ENCODE measurements at regions not wholly inside any gene's neighbourhood (a gene's known extent, or its start where the extent isn't known, plus 50 kb on each side); places are given as distances from the start of the nearest gene placed in this dataset.

DNA sequence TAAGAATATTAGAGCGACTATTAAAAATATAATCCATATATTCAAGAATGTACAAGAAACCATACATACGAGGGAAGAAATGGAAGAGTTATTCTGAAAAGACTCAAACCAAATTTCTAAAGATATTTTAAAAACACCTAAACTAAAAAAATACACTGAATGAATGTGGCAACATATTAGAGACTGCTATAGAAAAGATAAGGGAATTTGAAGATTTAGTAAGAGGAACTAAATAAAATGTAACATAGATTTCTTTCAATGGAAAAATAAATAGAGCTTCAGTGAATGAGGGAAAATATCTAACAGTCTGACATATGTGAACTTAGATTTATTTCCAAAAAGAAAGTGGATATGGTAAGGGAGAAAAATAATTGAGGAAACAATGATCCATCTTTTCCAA, 194.9 kb upstream of the STXBP5 start:
- peaks cover 4% of the 10 kb centered on the region for H3K4me1 ChIP-seq (ENCODE audit: low read depth, poor library complexity, severe bottlenecking)
- H3K27ac ChIP-seq: no peak overlapping the region
- no peaks in the 10 kb centered on the region for H3K36me3 ChIP-seq (ENCODE audit: insufficient read depth)
- H2AFZ ChIP-seq (ENCODE audit: low read depth): no peak overlapping the region
- H3K4me3 ChIP-seq (IDR thresholded peaks at IDR 0.05; ENCODE audit: insufficient read depth, low read depth, low read length): no peak overlapping the region
- no peaks in the 10 kb centered on the region for H4K20me1 ChIP-seq (ENCODE audit: insufficient read depth)
- TF ChIP-seq, protein P1, sequence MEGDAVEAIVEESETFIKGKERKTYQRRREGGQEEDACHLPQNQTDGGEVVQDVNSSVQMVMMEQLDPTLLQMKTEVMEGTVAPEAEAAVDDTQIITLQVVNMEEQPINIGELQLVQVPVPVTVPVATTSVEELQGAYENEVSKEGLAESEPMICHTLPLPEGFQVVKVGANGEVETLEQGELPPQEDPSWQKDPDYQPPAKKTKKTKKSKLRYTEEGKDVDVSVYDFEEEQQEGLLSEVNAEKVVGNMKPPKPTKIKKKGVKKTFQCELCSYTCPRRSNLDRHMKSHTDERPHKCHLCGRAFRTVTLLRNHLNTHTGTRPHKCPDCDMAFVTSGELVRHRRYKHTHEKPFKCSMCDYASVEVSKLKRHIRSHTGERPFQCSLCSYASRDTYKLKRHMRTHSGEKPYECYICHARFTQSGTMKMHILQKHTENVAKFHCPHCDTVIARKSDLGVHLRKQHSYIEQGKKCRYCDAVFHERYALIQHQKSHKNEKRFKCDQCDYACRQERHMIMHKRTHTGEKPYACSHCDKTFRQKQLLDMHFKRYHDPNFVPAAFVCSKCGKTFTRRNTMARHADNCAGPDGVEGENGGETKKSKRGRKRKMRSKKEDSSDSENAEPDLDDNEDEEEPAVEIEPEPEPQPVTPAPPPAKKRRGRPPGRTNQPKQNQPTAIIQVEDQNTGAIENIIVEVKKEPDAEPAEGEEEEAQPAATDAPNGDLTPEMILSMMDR (conservative IDR thresholded peaks at IDR 0.05; ENCODE audit: low read depth, low read length): no peak
- H3K79me2 ChIP-seq (ENCODE audit: insufficient read depth, low read depth): no peaks in the 10 kb centered on the region
- H3K27me3 ChIP-seq (ENCODE audit: insufficient read depth, low read depth): no peaks in the 10 kb centered on the region
- H3K9ac ChIP-seq: no peak overlapping the region
- H3K4me2 ChIP-seq: no peak overlapping the region

- H3K4me2 ChIP-seq: no peak overlapping the region
- no peak overlapping the region for H2AFZ ChIP-seq (ENCODE audit: low read depth)
Observed at GRCh38 chr6:147015674-147016073, 188.5 kb upstream of the STXBP5 start.

GRCh38 chr6:147016440-147016839, 187.8 kb upstream of the STXBP5 start:
- Histone ChIP-seq H2AFZ (ENCODE audit: low read depth) (no peak overlapping the region), H3K79me2 (ENCODE audit: insufficient read depth, low read depth) (no peaks in the 10 kb centered on the region), H3K36me3 (ENCODE audit: insufficient read depth) (no peaks in the 10 kb centered on the region), H3K9ac (no peak overlapping the region), H3K27me3 (ENCODE audit: insufficient read depth, low read depth) (no peaks in the 10 kb centered on the region), H4K20me1 (ENCODE audit: insufficient read depth) (no peaks in the 10 kb centered on the region), H3K4me3 (IDR thresholded peaks at IDR 0.05; ENCODE audit: insufficient read depth, low read depth, low read length) (no peak overlapping the region), H3K4me1 (ENCODE audit: low read depth, poor library complexity, severe bottlenecking) (no peaks in the 10 kb centered on the region), H3K27ac (no peak overlapping the region), H3K4me2 (no peak overlapping the region)
- TF ChIP-seq, protein P1 (conservative IDR thresholded peaks at IDR 0.05; ENCODE audit: low read depth, low read length): no peak

More at GRCh38 chr6:147015674-147016073, 188.5 kb upstream of the STXBP5 start:
- no peaks in the 10 kb centered on the region for H3K79me2 ChIP-seq (ENCODE audit: insufficient read depth, low read depth)
- H3K9ac ChIP-seq: no peak overlapping the region
- H3K4me1 ChIP-seq (ENCODE audit: low read depth, poor library complexity, severe bottlenecking): no peaks in the 10 kb centered on the region
- no peaks in the 10 kb centered on the region for H4K20me1 ChIP-seq (ENCODE audit: insufficient read depth)
- H3K36me3 ChIP-seq (ENCODE audit: insufficient read depth): no peaks in the 10 kb centered on the region
- no peak overlapping the region for H3K27ac ChIP-seq
- TF ChIP-seq, protein P1 (conservative IDR thresholded peaks at IDR 0.05; ENCODE audit: low read depth, low read length): no peak
- no peaks in the 10 kb centered on the region for H3K27me3 ChIP-seq (ENCODE audit: insufficient read depth, low read depth)
- no peak overlapping the region for H3K4me3 ChIP-seq (IDR thresholded peaks at IDR 0.05; ENCODE audit: insufficient read depth, low read depth, low read length)

DNA sequence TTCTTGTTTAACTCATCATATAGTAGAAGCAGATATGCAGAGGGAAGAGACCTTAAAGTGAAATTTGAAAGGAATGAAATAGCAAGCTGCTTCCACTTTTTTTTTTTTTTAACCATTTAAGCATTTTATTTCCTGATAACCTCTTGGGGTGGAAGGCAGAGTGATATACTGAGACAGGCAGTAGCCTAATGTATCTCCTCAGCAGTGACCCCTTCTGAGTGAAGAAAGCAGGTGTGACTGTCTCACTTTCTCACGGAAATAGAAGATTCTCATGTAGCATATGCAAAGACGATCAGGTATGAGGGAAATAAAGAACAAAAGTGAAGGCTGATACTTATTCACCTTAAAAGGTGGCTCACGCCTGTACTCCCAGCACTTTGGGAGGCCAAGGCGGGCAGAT, 187.1 kb upstream of the STXBP5 start:
- TF ChIP-seq, protein P1 (conservative IDR thresholded peaks at IDR 0.05; ENCODE audit: low read depth, low read length): no peak
- H3K36me3 ChIP-seq (ENCODE audit: insufficient read depth): no peaks in the 10 kb centered on the region
- H3K27ac ChIP-seq: no peak overlapping the region
- H3K4me1 ChIP-seq (ENCODE audit: low read depth, poor library complexity, severe bottlenecking): no peaks in the 10 kb centered on the region
- H3K27me3 ChIP-seq (ENCODE audit: insufficient read depth, low read depth): no peaks in the 10 kb centered on the region
- no peak overlapping the region for H3K4me2 ChIP-seq
- no peaks in the 10 kb centered on the region for H3K79me2 ChIP-seq (ENCODE audit: insufficient read depth, low read depth)
- H4K20me1 ChIP-seq (ENCODE audit: insufficient read depth): no peaks in the 10 kb centered on the region
- H2AFZ ChIP-seq (ENCODE audit: low read depth): no peak overlapping the region
- H3K9ac ChIP-seq: no peak overlapping the region
- no peak overlapping the region for H3K4me3 ChIP-seq (IDR thresholded peaks at IDR 0.05; ENCODE audit: insufficient read depth, low read depth, low read length)

Data from KMS-11 (cell line).